SK-N-SH treated with all-trans-retinoic acid at 6 μM for 48 hours (cell line): ENCODE measurements at regions not wholly inside any gene's neighbourhood (a gene's known extent, or its start where the extent isn't known, plus 50 kb on each side); places are given as distances from the start of the nearest gene placed in this dataset.

Source experiments
- ATAC-seq: fragments of 200-7000 bp; cut with Tn5 transposase; 3 replicates; pipeline ENCODE4 v1.9.1; 2020; ENCODE audit warnings: mild to moderate bottlenecking, moderate library complexity
- ARNTL ChIP-seq: fragments of 450-650 bp; formaldehyde crosslinking; IDR thresholded peaks from 2 replicates; pipeline ENCODE4 v1.5.0; 2020; ENCODE audit warnings: low read depth, mild to moderate bottlenecking, moderate library complexity, borderline replicate concordance
- BACH2 ChIP-seq: fragments of 250-450 bp; sonication (Bioruptor Pico); IDR thresholded peaks from 2 replicates; pipeline ENCODE4 v1.9.0; 2021; ENCODE audit warnings: mild to moderate bottlenecking, borderline replicate concordance
- CREB5 ChIP-seq: fragments of 250-450 bp; sonication (Bioruptor Pico); IDR thresholded peaks from 2 replicates; pipeline ENCODE4 v1.5.1; 2020; ENCODE audit warnings: low read depth, mild to moderate bottlenecking, moderate library complexity
- CSDC2 ChIP-seq: fragments of 250-450 bp; sonication (Bioruptor Pico); IDR thresholded peaks from 2 replicates; pipeline ENCODE4 v1.5.0; 2020; ENCODE audit warnings: mild to moderate bottlenecking, moderate library complexity
- ESRRG ChIP-seq: fragments of 250-450 bp; sonication (Bioruptor Pico); IDR thresholded peaks from 2 replicates; pipeline ENCODE4 v1.6.1; 2021; ENCODE audit warnings: mild to moderate bottlenecking
- ISL1 ChIP-seq: fragments of 250-450 bp; sonication (Bioruptor Pico); IDR thresholded peaks from 2 replicates; pipeline ENCODE4 v2.1.2; 2022; ENCODE audit warnings: mild to moderate bottlenecking, moderate library complexity
- OSR1 ChIP-seq: fragments of 250-450 bp; sonication (Bioruptor Pico); IDR thresholded peaks from 2 replicates; pipeline ENCODE4 v1.8.0; 2022; ENCODE audit warnings: moderate library complexity, mild to moderate bottlenecking, inconsistent platforms
- PATZ1 ChIP-seq: fragments of 250-450 bp; sonication (Bioruptor Pico); IDR thresholded peaks from 2 replicates; pipeline ENCODE4 v1.8.0; 2020; ENCODE audit warnings: mild to moderate bottlenecking, moderate library complexity, borderline replicate concordance
- PPARA ChIP-seq: fragments of 250-450 bp; sonication (Bioruptor Pico); IDR thresholded peaks from 2 replicates; pipeline ENCODE4 v1.5.0; 2020; ENCODE audit warnings: mild to moderate bottlenecking, borderline replicate concordance
- RARB ChIP-seq: fragments of 250-450 bp; sonication (Bioruptor Pico); IDR thresholded peaks from 2 replicates; pipeline ENCODE4 v1.8.0; 2021; ENCODE audit warnings: mild to moderate bottlenecking, moderate library complexity
- SNAI2 ChIP-seq: fragments of 250-450 bp; sonication (Bioruptor Pico); IDR thresholded peaks from 2 replicates; pipeline ENCODE4 v1.5.0; 2020; ENCODE audit warnings: mild to moderate bottlenecking, moderate library complexity
- TCF4 ChIP-seq: fragments of 250-450 bp; sonication (Bioruptor Pico); IDR thresholded peaks from 2 replicates; pipeline ENCODE4 v1.8.0; 2021; ENCODE audit warnings: mild to moderate bottlenecking, moderate library complexity, borderline replicate concordance
- TOX ChIP-seq: fragments of 250-450 bp; sonication (Bioruptor Pico); IDR thresholded peaks from 2 replicates; pipeline ENCODE4 v1.8.0; 2021; ENCODE audit warnings: mild to moderate bottlenecking, moderate library complexity, borderline replicate concordance
- TSHZ2 ChIP-seq: fragments of 250-450 bp; sonication (Bioruptor Pico); IDR thresholded peaks from 2 replicates; pipeline ENCODE4 v1.5.0; 2020; ENCODE audit warnings: mild to moderate bottlenecking, moderate library complexity
- ZC3H10 ChIP-seq: fragments of 250-450 bp; sonication (Bioruptor Pico); IDR thresholded peaks from 2 replicates; pipeline ENCODE4 v1.5.1; 2021; ENCODE audit warnings: mild to moderate bottlenecking, moderate library complexity
- ZFP3 ChIP-seq: fragments of 250-450 bp; sonication (Bioruptor Pico); IDR thresholded peaks from 2 replicates; pipeline ENCODE4 v1.5.0; 2020; ENCODE audit warnings: mild to moderate bottlenecking, moderate library complexity
- ZFP30 ChIP-seq: fragments of 450-650 bp; formaldehyde crosslinking; IDR thresholded peaks from 2 replicates; pipeline ENCODE4 v1.5.0; 2022; ENCODE audit warnings: mild to moderate bottlenecking, moderate library complexity
- ZNF70 ChIP-seq: fragments of 450-650 bp; formaldehyde crosslinking; IDR thresholded peaks from 2 replicates; pipeline ENCODE4 v1.5.0; 2020; ENCODE audit warnings: mild to moderate bottlenecking, moderate library complexity
- ZNF8 ChIP-seq: fragments of 450-650 bp; formaldehyde crosslinking; IDR thresholded peaks from 2 replicates; pipeline ENCODE4 v1.5.0; 2020; ENCODE audit warnings: mild to moderate bottlenecking, moderate library complexity
- TF ChIP-seq, protein P1 (sequence below): fragments of 250-450 bp; sonication (Bioruptor Pico); IDR thresholded peaks from 2 replicates; pipeline ENCODE4 v1.8.0; 2021; ENCODE audit warnings: low read depth, mild to moderate bottlenecking, moderate library complexity, borderline replicate concordance
- TF ChIP-seq, protein P2 (sequence below): fragments of 250-450 bp; sonication (Bioruptor Pico); IDR thresholded peaks from 2 replicates; pipeline ENCODE4 v1.5.1; 2021; ENCODE audit warnings: mild to moderate bottlenecking, moderate library complexity

GRCh38 chr1:96290033-96290432, 431.6 kb upstream of the PTBP2 start:
- no peak for ATAC-seq
- TF ChIP-seq BACH2 (CRISPR knock-in tag) (no peak), CREB5 (CRISPR knock-in tag) (no peak), ZFP30 (CRISPR knock-in tag) (no peak), ESRRG (CRISPR knock-in tag) (no peak), SNAI2 (CRISPR knock-in tag) (no peak), CSDC2 (CRISPR knock-in tag) (no peak), ZNF8 (CRISPR knock-in tag) (no peak), PATZ1 (CRISPR knock-in tag) (no peak), TOX (CRISPR knock-in tag) (no peak), ZC3H10 (CRISPR knock-in tag) (no peak)
- TF ChIP-seq, all 23 proteins: peak for 0

GRCh38 chr1:96290801-96291200, 430.8 kb upstream of the PTBP2 start:
- TF ChIP-seq CSDC2 (CRISPR knock-in tag) (no peak), RARB (CRISPR knock-in tag) (no peak), PPARA (CRISPR knock-in tag) (no peak), SNAI2 (CRISPR knock-in tag) (no peak), ISL1 (CRISPR knock-in tag) (no peak), PATZ1 (CRISPR knock-in tag) (no peak), TSHZ2 (CRISPR knock-in tag) (no peak)
- TF ChIP-seq, protein P1, sequence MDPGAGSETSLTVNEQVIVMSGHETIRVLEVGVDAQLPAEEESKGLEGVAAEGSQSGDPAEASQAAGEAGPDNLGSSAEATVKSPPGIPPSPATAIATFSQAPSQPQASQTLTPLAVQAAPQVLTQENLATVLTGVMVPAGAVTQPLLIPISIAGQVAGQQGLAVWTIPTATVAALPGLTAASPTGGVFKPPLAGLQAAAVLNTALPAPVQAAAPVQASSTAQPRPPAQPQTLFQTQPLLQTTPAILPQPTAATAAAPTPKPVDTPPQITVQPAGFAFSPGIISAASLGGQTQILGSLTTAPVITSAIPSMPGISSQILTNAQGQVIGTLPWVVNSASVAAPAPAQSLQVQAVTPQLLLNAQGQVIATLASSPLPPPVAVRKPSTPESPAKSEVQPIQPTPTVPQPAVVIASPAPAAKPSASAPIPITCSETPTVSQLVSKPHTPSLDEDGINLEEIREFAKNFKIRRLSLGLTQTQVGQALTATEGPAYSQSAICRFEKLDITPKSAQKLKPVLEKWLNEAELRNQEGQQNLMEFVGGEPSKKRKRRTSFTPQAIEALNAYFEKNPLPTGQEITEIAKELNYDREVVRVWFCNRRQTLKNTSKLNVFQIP (CRISPR knock-in tag) = no peak
- no peak for ATAC-seq

DNA sequence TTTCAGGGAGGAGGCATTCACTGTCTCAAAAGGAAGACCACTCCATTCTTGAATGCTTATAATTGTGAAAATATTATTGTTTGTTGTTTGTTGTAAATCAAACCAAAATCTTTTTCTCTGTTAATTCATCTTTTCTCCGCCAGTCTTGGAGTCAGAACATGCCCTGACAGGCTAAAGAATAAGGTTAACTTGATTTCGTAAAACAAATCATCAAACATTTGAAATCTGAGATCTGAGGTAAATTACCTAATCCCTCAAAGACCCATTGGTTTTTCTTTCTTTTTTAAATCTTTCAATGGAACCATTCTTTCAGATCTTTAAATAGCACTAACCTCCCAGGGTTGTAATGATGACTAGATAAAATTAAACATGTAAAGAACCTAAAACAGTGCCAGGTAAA, 430.1 kb upstream of the PTBP2 start:
- no peak for ATAC-seq
- no peak for TF ChIP-seq TCF4 (CRISPR knock-in tag)
- no peak for TF ChIP-seq ARNTL
- TF ChIP-seq OSR1 (CRISPR knock-in tag) = no peak
- TF ChIP-seq ZC3H10 (CRISPR knock-in tag) = no peak

GRCh38 chr1:96292141-96292540, 429.4 kb upstream of the PTBP2 start:
- ATAC-seq = no peak
- TF ChIP-seq ZC3H10 (CRISPR knock-in tag) (no peak), CREB5 (CRISPR knock-in tag) (no peak), OSR1 (CRISPR knock-in tag) (no peak), SNAI2 (CRISPR knock-in tag) (no peak), ZNF70 (CRISPR knock-in tag) (no peak), PPARA (CRISPR knock-in tag) (no peak), ZFP3 (CRISPR knock-in tag) (no peak)
- TF ChIP-seq, protein P1 (CRISPR knock-in tag) = no peak
- TF ChIP-seq, protein P2, sequence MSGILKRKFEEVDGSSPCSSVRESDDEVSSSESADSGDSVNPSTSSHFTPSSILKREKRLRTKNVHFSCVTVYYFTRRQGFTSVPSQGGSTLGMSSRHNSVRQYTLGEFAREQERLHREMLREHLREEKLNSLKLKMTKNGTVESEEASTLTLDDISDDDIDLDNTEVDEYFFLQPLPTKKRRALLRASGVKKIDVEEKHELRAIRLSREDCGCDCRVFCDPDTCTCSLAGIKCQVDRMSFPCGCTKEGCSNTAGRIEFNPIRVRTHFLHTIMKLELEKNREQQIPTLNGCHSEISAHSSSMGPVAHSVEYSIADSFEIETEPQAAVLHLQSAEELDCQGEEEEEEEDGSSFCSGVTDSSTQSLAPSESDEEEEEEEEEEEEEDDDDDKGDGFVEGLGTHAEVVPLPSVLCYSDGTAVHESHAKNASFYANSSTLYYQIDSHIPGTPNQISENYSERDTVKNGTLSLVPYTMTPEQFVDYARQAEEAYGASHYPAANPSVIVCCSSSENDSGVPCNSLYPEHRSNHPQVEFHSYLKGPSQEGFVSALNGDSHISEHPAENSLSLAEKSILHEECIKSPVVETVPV (CRISPR knock-in tag) = no peak
